C4-2B (cell line): ENCODE measurements at regions not wholly inside any gene's neighbourhood (a gene's known extent, or its start where the extent isn't known, plus 50 kb on each side); places are given as distances from the start of the nearest gene placed in this dataset.

ENCODE experiments used
- H3K27ac ChIP-seq: fragments of 450-650 bp; 2 replicates; pipeline ENCODE4 v1.5.1; 2017
- ZFX ChIP-seq: fragments of 450-650 bp; IDR thresholded peaks from 2 replicates; pipeline ENCODE4 v1.6.1; 2017
- TF ChIP-seq, protein P1 (sequence below): fragments of 450-650 bp; conservative IDR thresholded peaks from 2 replicates; pipeline ENCODE4 v1.5.1; 2017; ENCODE audit warnings: mild to moderate bottlenecking

DNA sequence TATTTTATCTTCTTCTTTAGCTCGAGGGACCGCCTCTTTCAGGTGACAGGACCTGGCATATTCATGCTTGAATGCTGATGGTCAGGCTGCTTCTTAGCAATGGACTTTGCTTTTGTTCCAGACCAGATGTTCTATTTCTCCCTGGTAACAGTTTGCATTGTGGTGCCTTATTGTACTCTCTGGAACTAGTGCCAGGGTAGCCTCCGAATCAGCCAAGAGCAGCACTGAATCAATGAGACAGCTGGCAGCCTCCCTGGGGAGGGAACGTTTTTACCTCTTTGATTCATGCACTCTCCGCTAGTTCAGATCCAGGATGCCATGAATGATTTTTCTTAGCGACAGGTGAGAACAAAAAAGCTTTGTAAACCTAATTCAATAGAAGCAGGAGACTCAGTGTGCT is 54.1 kb upstream of the NXPH1 start:
- H3K27ac ChIP-seq: no peak overlapping the region
- TF ChIP-seq, protein P1, sequence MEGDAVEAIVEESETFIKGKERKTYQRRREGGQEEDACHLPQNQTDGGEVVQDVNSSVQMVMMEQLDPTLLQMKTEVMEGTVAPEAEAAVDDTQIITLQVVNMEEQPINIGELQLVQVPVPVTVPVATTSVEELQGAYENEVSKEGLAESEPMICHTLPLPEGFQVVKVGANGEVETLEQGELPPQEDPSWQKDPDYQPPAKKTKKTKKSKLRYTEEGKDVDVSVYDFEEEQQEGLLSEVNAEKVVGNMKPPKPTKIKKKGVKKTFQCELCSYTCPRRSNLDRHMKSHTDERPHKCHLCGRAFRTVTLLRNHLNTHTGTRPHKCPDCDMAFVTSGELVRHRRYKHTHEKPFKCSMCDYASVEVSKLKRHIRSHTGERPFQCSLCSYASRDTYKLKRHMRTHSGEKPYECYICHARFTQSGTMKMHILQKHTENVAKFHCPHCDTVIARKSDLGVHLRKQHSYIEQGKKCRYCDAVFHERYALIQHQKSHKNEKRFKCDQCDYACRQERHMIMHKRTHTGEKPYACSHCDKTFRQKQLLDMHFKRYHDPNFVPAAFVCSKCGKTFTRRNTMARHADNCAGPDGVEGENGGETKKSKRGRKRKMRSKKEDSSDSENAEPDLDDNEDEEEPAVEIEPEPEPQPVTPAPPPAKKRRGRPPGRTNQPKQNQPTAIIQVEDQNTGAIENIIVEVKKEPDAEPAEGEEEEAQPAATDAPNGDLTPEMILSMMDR: no peak
- no peak for TF ChIP-seq ZFX

DNA sequence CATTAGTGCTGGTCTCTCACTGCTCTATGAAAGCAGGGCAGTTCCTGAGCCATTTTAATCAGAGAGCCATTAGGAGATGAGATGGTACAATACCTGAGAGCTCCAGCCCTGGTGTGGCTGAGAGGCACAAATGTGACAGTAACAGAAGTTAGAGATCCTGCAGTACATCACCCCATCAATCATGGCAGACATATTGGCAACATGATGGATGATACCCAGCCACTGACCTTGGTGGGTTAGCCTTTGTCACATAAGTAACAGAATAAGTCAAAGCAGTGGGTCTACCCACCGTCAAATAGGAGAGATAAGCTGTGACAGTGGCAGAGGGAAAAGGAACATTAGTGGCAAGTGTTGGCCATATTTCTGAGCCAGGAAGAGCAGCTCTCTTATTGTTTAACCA is 53.3 kb upstream of the NXPH1 start:
- TF ChIP-seq, protein P1: no peak
- no peak for TF ChIP-seq ZFX
- H3K27ac ChIP-seq: no peak overlapping the region

DNA sequence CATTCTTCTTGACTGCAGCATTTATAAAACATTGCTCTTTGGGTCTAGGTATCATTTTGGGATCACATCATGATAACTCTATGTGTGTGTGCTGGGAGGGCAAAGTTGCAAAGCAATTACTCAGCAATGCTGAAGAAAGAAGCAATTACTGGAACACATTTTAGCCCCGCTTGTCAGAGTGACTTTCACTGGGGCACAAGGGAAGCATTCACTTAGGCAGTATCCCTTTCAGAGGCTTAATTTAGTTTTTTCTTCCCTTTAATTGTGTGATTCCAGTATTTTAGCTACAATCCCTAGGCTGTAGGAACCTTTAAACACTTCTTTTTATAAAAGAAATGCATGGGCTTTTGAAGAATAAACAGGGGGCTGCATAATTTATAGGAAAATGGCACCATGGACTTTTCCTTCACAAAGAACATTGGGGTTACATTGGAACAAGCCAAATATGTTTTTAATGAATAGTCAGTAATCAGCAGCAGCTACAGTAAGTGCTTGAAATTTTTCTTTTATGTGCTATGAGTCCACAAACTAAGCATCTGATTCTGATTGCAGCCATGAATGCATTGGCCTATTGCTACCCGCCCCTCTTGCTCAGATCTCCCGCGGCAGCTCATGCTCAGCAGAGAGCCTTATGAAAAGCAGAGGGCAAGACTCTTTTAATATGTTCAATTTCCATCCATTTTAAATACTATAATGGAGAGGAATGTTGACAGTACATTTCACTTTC is 51.2 kb upstream of the NXPH1 start:
- TF ChIP-seq, protein P1: no peak
- TF ChIP-seq ZFX: no peak
- no peak overlapping the region for H3K27ac ChIP-seq
